GM04503 (cell line): ENCODE measurements at regions not wholly inside any gene's neighbourhood (a gene's known extent, or its start where the extent isn't known, plus 50 kb on each side); places are given as distances from the start of the nearest gene placed in this dataset.
"Not testable (repeated sequence)": the region's sequence is repeated elsewhere in the genome, so short reads cannot be mapped to it uniquely, and the experiment has no call there.

Experiments
- DNase-seq: peaks from one replicate; pipeline ENCODE4 v3.0.0-alpha.2; 2012; ENCODE audit warnings: low read depth

DNA sequence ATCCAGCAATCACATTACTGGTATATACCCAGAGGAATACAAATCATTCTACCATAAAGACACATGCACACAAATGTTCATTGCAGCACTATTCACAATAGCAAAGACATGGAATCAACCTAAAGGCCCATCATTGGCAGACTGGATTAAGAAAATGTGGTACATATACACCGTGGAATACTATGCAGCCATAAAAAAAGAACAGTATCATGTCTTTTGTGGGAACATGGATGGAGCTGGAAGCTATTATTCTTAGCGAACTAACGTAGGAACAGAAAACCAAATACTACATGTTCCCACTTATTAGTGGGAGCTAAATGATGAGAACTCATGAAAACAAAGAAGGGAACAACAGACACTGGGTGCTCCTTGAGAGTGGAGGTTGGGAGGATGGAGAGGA lies 60.9 kb downstream of the PGRMC1 start:
- not testable (repeated sequence) for DNase-seq

DNA sequence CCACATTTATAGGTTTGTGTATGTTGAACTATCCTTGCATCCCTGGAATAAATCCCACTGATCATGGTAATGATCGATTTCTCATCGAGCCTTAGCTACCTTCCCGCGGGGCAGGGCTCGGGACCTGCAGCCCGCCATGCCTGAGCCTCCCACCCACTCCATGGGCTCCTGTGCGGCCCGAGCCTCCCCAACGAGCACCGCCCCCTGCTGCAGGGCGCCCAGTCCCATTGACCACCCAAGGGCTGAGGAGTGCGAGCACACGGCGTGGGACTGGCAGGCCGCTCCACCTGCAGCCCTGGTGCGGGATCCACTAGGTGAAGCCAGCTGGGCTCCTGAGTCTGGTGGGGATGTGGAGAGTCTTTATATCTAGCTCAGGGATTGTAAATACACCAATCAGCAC lies 63.7 kb downstream of the PGRMC1 start:
- DNase-seq, result not testable (repeated sequence)

DNA sequence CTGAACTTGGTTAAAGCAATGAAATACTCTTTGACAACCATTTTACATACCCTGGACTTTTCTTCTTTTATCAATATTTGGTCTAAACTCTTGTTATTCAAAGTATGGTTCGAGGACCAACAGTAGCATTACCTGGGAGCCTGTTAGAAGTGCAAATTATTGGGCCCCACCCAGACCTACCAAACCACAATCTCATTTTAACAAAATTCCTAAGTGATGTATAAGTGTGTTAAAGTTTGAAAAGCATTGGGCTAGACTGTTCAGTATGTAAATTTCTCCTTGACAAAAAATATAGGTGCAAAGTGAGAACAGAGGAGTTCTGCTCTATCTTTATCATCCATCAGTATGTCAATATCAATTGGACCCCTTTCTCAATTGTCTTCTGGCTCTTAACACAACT lies 67.1 kb downstream of the PGRMC1 start:
- no peak for DNase-seq

DNA sequence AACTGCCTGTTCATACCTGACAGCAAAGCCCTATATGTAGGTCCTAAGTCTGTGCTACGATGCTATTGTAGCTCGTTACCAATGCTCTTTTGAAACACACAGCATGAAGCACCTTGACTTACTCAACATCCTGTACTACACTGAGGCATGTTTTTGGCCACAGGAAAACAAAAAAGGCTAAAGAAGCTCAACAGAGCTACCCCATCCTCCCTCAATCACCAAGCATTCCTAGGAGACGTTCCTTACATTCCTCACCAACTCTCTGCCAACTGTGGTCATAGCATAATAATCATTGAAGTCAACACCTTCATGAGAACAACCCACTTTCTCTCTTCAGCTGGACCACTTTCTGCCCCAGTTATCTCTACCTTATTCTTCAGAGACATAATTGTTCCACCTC lies 73.7 kb upstream of the SLC25A43 start:
- DNase-seq, result peak; percentile 3

DNA sequence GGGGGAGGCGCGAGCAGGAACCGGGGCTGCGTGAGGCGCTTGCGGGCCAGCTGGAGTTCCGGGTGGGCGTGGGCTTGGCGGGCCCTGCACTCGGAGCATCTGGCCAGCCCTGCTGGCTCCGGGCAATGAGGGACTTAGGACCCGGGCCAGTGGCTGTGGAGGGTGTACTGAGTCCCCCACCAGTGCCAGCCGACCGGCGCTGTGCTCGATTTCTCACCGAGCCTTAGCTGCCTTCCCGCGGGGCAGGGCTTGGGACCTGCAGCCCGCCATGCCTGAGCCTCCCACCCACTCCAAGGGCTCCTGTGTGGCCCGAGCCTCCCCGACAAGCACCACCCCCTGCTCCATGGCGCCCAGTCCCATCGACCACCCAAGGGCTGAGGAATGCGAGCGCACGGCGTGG lies 67.3 kb upstream of the SLC25A43 start:
- not testable (repeated sequence) for DNase-seq

DNA sequence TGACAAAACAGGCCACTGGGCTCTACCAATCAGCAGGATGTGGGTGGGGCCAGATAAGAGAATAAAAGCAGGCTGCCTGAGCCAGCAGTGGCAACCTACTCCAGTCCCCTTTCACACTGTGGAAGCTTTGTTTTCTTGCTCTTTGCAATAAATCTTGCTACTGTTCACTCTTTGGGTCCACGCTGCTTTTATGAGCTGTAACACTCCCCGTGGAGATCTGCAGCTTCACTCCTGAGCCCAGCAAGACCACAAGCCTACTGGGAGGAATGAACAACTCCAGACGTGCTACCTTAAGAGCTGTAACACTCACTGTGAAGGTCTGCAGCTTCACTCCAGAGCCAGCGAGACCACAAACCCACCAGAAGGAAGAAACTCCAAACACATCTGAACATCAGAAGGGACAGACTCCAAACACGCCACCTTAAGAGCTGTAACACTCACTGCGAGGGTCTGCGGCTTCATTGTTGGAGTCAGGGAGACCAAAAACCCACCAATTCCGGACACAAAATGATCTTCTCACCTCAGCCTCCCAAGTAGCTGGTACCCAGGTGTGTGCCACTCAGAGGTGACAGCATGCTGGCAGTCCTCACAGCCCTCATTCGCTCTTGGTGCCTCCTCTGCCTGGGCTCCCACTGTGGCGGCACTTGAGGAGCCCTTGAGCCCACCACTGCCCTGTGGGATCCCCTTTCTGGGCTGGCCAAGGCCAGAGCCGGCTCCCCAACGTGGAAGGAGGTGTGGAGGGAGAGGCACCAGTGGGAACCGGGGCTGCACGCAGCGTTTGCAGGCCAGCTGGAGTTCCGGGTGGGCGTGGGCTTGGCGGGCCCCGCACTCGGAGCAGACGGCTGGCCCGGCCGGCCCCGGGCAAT lies 66.0 kb upstream of the SLC25A43 start:
- not testable (repeated sequence) for DNase-seq

DNA sequence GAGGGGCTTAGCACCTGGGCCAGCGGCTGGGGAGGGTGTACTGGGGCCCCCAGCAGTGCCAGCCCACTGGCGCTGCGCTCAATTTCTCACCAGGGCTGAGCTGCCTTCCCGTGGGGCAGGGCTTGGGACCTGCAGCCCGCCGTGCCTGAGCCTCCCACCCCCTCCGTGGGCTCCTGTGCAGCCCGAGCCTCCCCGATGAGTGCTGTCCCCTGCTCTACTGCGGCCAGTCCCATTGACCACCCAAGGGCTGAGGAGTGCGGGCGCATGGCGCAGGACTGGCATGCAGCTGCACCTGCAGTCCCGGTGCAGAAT lies 65.5 kb upstream of the SLC25A43 start:
- DNase-seq, result not testable (repeated sequence)

DNA sequence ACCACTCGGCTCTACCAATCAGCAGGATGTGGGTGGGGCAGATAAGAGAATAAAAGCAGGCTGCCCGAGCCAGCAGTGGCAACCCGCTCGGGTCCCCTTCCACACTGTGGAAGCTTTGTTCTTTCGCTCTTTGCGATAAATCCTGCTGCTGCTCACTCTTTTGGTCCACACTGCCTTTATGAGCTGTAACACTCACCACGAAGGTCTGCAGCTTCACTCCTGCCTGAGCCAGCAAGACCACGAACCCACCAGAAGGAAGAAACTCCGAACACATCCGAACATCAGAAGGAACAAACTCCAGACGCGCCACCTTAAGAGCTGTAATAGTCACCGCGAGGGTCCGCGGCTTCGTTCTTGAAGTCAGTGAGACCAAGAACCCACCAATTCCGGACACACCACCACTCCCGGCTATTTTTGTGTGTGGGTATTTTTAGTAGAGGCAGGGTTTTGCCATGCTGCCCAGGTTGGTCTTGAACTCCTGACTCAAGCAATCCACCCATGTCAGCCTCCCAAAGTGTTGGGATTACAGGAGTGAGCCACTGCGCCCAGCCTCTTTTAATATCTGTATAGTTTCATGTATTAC lies 64.6 kb upstream of the SLC25A43 start:
- DNase-seq, result not testable (repeated sequence)

DNA sequence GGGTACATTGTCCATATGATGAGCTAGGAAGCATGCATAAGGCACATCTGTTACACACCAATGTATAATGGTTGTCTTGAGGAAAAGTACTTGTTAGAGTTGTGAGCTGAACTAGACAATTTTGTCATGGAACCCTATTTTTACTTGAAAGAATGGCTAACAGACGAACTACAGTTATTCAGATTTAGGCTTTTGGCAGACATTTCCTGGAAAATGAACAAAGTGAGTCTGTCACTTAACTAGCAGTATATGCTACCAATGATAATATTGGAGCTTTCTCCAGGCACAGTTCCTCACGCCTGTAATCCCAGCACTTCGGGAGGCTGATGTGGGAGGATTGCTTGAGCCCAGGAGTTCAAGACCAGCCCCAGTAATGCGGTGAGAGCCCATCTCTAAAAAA lies 61.9 kb upstream of the SLC25A43 start:
- DNase-seq, result no peak

DNA sequence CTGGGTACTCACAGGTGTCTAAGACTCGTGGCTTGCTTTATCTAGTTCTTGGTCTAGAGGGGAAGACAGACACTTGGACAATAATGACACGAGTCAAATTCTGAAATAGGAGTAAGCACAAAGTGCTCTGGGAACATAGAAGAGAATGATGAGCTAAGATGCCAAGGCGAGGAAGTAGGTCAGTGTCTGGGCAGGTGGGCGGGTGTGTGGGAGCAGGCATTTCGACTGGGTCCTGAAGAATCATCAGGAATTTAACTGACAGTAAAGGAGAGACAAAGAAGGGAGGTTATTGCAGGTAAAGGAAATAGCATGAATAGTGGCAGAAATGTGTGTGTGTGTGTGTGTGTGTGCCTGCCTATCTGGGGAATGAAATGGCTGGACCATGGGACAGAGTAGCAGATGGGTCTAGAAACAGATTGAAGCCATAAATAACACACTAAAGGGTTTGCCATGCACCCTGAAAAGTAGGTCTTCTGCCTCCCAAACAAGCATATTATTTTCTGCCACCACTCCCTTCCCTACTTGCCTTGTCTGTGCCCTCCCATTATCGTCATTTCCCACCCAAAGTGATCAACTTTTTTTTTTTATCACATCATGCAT lies 58.4 kb upstream of the SLC25A43 start:
- no peak for DNase-seq

DNA sequence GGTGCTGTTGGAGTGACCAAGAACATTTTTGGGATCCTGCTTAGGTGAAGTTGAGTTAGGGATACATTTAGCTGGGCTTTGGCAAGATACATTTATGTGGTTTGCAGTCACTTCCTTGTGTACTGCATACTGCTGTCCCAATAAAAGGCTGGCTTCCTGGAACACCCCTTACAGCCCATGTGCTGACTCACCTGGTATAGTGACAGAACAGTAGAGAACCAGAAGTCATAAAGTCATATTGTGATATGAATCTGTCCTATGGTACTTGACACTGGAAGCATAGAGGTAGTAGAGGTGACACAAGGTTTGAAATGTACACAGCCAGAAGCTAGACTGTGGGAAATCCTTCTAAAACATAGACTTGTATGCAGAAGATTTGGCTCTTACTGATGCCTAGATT lies 55.3 kb upstream of the SLC25A43 start:
- DNase-seq, result no peak
